NB4 (cell line): ENCODE measurements at regions not wholly inside any gene's neighbourhood (a gene's known extent, or its start where the extent isn't known, plus 50 kb on each side); places are given as distances from the start of the nearest gene placed in this dataset.

Experiments
- POLR2A ChIP-seq: IDR thresholded peaks from 2 replicates; pipeline ENCODE4 v1.6.1; 2011; ENCODE audit warnings: mild to moderate bottlenecking; ENCODE audit not compliant: insufficient read length; ENCODE audit errors: extremely low read depth
- TF ChIP-seq, protein P1 (sequence below): IDR thresholded peaks from one replicate; pipeline ENCODE4 v1.5.1; 2012; ENCODE audit warnings: low read depth, low read length

DNA sequence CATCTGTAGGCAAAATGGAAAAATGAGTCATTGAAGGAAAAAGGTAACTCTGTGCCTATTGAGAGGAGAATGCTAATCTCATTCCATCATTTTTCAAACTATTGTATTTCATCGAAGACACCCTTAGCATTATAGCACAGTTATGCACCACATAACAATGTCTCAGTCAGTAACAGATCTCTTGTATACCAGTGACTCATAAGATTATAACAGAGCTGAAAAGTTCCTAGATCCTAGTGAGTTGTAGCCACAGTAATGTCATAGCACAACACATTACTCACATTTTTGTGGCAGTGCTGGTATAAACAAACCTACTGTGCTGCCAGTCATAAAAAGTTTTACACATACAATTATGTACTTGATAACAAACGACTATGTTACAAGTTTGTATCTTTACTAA is 1077.6 kb downstream of the DIAPH3 start:
- TF ChIP-seq, protein P1, sequence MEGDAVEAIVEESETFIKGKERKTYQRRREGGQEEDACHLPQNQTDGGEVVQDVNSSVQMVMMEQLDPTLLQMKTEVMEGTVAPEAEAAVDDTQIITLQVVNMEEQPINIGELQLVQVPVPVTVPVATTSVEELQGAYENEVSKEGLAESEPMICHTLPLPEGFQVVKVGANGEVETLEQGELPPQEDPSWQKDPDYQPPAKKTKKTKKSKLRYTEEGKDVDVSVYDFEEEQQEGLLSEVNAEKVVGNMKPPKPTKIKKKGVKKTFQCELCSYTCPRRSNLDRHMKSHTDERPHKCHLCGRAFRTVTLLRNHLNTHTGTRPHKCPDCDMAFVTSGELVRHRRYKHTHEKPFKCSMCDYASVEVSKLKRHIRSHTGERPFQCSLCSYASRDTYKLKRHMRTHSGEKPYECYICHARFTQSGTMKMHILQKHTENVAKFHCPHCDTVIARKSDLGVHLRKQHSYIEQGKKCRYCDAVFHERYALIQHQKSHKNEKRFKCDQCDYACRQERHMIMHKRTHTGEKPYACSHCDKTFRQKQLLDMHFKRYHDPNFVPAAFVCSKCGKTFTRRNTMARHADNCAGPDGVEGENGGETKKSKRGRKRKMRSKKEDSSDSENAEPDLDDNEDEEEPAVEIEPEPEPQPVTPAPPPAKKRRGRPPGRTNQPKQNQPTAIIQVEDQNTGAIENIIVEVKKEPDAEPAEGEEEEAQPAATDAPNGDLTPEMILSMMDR = no peak
- TF ChIP-seq POLR2A = no peak
